IMR-90 (cell line): ENCODE measurements at regions not wholly inside any gene's neighbourhood (a gene's known extent, or its start where the extent isn't known, plus 50 kb on each side); places are given as distances from the start of the nearest gene placed in this dataset.

Experiments
- ATAC-seq: fragments of 200-7000 bp; cut with Tn5 transposase; 2 replicates; pipeline ENCODE4 v1.9.1; 2020; ENCODE audit warnings: low read depth, mild to moderate bottlenecking, moderate library complexity
- BruUV-seq: library from RNA; stranded (reverse); fragments of 400-500 nt; replicated peaks from 2 replicates; lab custom pipeline; 2021; lab: Mats Ljungman, UMichigan
- CTCF ChIA-PET: fragments of 300-600 bp; formaldehyde crosslinking; extraction: SDS; loops from one replicate; lab custom pipeline; 2021; ENCODE audit warnings: antibody characterized with exemption; lab: Yijun Ruan, JAX
- POLR2A ChIA-PET: fragments of 300-600 bp; sonication (Branson Sonifier 250); formaldehyde crosslinking; loops from one replicate; lab custom pipeline; 2022; ENCODE audit warnings: antibody characterized with exemption; ENCODE audit not compliant: unreplicated experiment; lab: Charles Lee
- DNase-seq: peaks from one replicate; pipeline ENCODE4 v3.0.0; 2013
- H2AFZ ChIP-seq: replicated peaks from 2 replicates; pipeline ENCODE3; 2013; ENCODE audit warnings: low read length, mild to moderate bottlenecking; ENCODE audit not compliant: poor library complexity
- H2AK5ac ChIP-seq: 2 replicates; pipeline ENCODE4 v1.6.1; 2013; ENCODE audit warnings: low read depth, low read length, inconsistent platforms
- H2AK9ac ChIP-seq: replicated peaks from 2 replicates; pipeline ENCODE3; 2013; ENCODE audit warnings: mild to moderate bottlenecking, low read depth, low read length, moderate library complexity; ENCODE audit not compliant: poor library complexity
- H2BK120ac ChIP-seq: 2 replicates; pipeline ENCODE4 v1.6.1; 2013; ENCODE audit warnings: low read depth, low read length, inconsistent platforms
- H2BK15ac ChIP-seq: 3 replicates; pipeline ENCODE4 v1.6.1; 2013; ENCODE audit warnings: low read depth, low read length, inconsistent platforms
- H2BK20ac ChIP-seq: 2 replicates; pipeline ENCODE4 v1.6.1; 2013; ENCODE audit warnings: low read depth, mild to moderate bottlenecking, inconsistent platforms, low read length, moderate library complexity
- H2BK5ac ChIP-seq: 2 replicates; pipeline ENCODE4 v1.6.1; 2013; ENCODE audit warnings: mild to moderate bottlenecking, low read depth, low read length, inconsistent platforms; ENCODE audit not compliant: poor library complexity, severe bottlenecking
- H3K14ac ChIP-seq: replicated peaks from 2 replicates; pipeline ENCODE4 v1.6.1; 2013; ENCODE audit warnings: low read depth, low read length, inconsistent platforms
- H3K18ac ChIP-seq: 2 replicates; pipeline ENCODE4 v1.6.1; 2013; ENCODE audit warnings: low read depth, low read length, control low read depth
- H3K23ac ChIP-seq: 2 replicates; pipeline ENCODE4 v1.6.1; 2013; ENCODE audit warnings: low read depth, low read length, inconsistent platforms
- H3K27ac ChIP-seq: 2 replicates; pipeline ENCODE4 v1.5.1; 2013; ENCODE audit warnings: mild to moderate bottlenecking, control low read depth, low read length; ENCODE audit not compliant: insufficient read depth
- H3K27me3 ChIP-seq: 2 replicates; pipeline ENCODE4 v1.6.1; 2013; ENCODE audit warnings: low read length; ENCODE audit not compliant: control insufficient read depth, insufficient read depth
- H3K36me3 ChIP-seq: 2 replicates; pipeline ENCODE4 v1.6.1; 2013; ENCODE audit warnings: low read length, mixed read lengths; ENCODE audit not compliant: control insufficient read depth, insufficient read depth
- H3K4ac ChIP-seq: 2 replicates; pipeline ENCODE4 v1.6.1; 2013; ENCODE audit warnings: low read depth, low read length, inconsistent platforms
- H3K4me1 ChIP-seq: 2 replicates; pipeline ENCODE4 v1.6.1; 2013; ENCODE audit warnings: low read length, mixed read lengths; ENCODE audit not compliant: control insufficient read depth, insufficient read depth
- H3K4me2 ChIP-seq: 2 replicates; pipeline ENCODE4 v1.6.1; 2013; ENCODE audit warnings: low read depth, mild to moderate bottlenecking, control low read depth, low read length, moderate library complexity
- H3K4me3 ChIP-seq: 2 replicates; pipeline ENCODE4 v1.5.1; 2013; ENCODE audit warnings: low read depth, mild to moderate bottlenecking, control low read depth, low read length, moderate library complexity; ENCODE audit not compliant: insufficient read depth
- H3K56ac ChIP-seq: 2 replicates; pipeline ENCODE4 v1.6.1; 2013; ENCODE audit warnings: low read length, inconsistent platforms; ENCODE audit not compliant: insufficient read depth; ENCODE audit errors: extremely low read depth
- H3K79me1 ChIP-seq, 2 experiments: 2 replicates each; pipeline ENCODE4 v1.6.1; 2013; ENCODE audit warnings: low read length in 2 of 2, inconsistent platforms in 1 of 2, low read depth in 1 of 2
- H3K9ac ChIP-seq: 2 replicates; pipeline ENCODE4 v1.6.1; 2013; ENCODE audit warnings: low read depth, low read length, control low read depth
- H3K9me1 ChIP-seq: 2 replicates; pipeline ENCODE4 v1.6.1; 2013; ENCODE audit warnings: low read length, inconsistent platforms; ENCODE audit not compliant: insufficient read depth
- H3K9me3 ChIP-seq: 2 replicates; pipeline ENCODE4 v1.6.1; 2013; ENCODE audit warnings: low read length; ENCODE audit not compliant: control insufficient read depth, insufficient read depth
- H4K20me1 ChIP-seq: 2 replicates; pipeline ENCODE4 v1.6.1; 2013; ENCODE audit warnings: low read length, inconsistent platforms; ENCODE audit not compliant: insufficient read depth
- H4K5ac ChIP-seq: 2 replicates; pipeline ENCODE4 v1.6.1; 2013; ENCODE audit warnings: mild to moderate bottlenecking, low read depth, low read length, control low read depth
- H4K8ac ChIP-seq, 2 experiments: 2 replicates each; pipeline ENCODE4 v1.6.1; 2013; ENCODE audit warnings: low read depth in 2 of 2, low read length in 2 of 2, control low read depth in 1 of 2, inconsistent platforms in 1 of 2
- H4K91ac ChIP-seq: 2 replicates; pipeline ENCODE4 v1.6.1; 2013; ENCODE audit warnings: low read depth, low read length, inconsistent platforms; ENCODE audit not compliant: insufficient read depth
- MAFK ChIP-seq: IDR thresholded peaks from 2 replicates; pipeline ENCODE4 v1.6.1; 2012; ENCODE audit warnings: low read depth, low read length, improper control_type of control experiment
- RFX5 ChIP-seq: IDR thresholded peaks from 2 replicates; pipeline ENCODE4 v1.8.0; 2012; ENCODE audit warnings: low read depth, mild to moderate bottlenecking, low read length, moderate library complexity
- WGBS, 2 experiments: methylation state at CpG; one replicate each; pipeline versions ENCODE4 v1.1.5 to v1.1.7; 2013; ENCODE audit warnings: missing lambda C conversion rate in 2 of 2; ENCODE audit not compliant: insufficient read length in 1 of 2; ENCODE audit errors: extremely low coverage in 2 of 2; 5-methylcytosine and 5-hydroxymethylcytosine counted together
- dilution Hi-C: fragments of 300-500 bp; cut with HindIII; formaldehyde crosslinking; loops from one replicate; pipeline ENCODE4 v1.14.3; 2018; ENCODE audit warnings: low sequenced_read_pairs; ENCODE audit not compliant: unreplicated experiment
- in situ Hi-C: fragments of 300-500 bp; cut with MboI; formaldehyde crosslinking; loops from 3 replicates; pipeline ENCODE4 v1.14.3; 2019; ENCODE audit warnings: low sequenced_read_pairs, inconsistent platforms, mixed read lengths
- intact Hi-C: fragments of 100-400 bp; cut with micrococcal nuclease; formaldehyde crosslinking; loops from 2 replicates; pipeline ENCODE4 v1.10.0; 2022

DNA sequence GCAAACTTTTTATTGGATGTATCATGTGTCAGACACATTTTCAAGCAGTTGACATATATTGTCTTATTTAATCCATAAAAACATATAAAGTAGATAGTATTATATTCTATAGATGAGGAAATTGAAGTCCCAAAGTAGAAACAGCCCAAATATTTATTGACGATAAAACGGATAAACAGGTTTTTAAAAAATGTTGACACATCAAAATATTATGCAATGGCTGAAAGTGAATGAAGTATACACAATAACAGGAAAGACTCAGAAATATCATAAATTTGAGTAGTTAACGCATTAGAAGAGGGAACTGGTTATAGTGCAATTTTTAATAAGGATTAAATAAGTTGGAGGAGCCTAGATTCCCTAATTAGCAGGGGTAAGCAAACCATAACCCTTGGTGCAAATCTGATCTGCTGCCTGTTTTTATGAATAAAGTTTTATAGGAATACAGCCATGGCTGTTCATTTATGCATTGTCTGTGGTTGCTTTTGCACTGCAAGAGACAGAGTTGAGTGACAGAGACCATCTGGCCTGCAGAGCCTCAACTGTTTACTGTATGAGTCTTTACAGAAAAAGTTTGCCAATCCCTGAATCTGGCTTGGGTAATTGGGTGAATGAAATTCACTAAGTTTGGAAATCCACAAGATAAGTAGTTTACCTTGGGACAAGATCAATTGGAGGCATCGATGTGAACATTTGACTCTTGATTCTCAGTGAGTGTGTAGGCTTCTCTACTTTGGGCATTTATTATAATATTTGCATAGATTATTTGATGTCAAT lies 50.6 kb upstream of the EXOC2 start:
- no peak overlapping the region for H3K18ac ChIP-seq
- no peak overlapping the region for H3K4me2 ChIP-seq
- no peak overlapping the region for H3K23ac ChIP-seq
- H3K4ac ChIP-seq, result no peak overlapping the region
- no peaks in the 10 kb centered on the region for H4K20me1 ChIP-seq
- H3K9me3 ChIP-seq, result no peaks in the 10 kb centered on the region
- CTCF ChIA-PET, result no interaction called here
- DNase-seq, result no peak
- H2AFZ ChIP-seq, result no peak overlapping the region
- H4K91ac ChIP-seq, result no peak overlapping the region
- H3K56ac ChIP-seq, result no peak overlapping the region
- no peaks in the 10 kb centered on the region for H3K9me1 ChIP-seq
- no TSS peak for BruUV-seq
- H2BK120ac ChIP-seq, result no peak overlapping the region
- no peak overlapping the region for H4K5ac ChIP-seq
- TF ChIP-seq MAFK (peak; percentile 61), RFX5 (no peak)
- no peak overlapping the region for H3K4me3 ChIP-seq
- no peak; the same call in 1 of the 2 replicates for ATAC-seq
- intact Hi-C loops, result no loop called here
- H4K8ac ChIP-seq, result no peak overlapping the region
- POLR2A ChIA-PET, result no interaction called here
- H2BK5ac ChIP-seq, result no peak overlapping the region
- no peak overlapping the region for H3K27ac ChIP-seq
- no peak overlapping the region for H2BK20ac ChIP-seq
- H3K79me1 ChIP-seq, result no peaks in the 10 kb centered on the region
- in situ Hi-C loops, result no loop called here
- no peak overlapping the region for H2AK5ac ChIP-seq
- H3K36me3 ChIP-seq, result no peaks in the 10 kb centered on the region
- WGBS, 2 experiments, result no CpG with 5 or more reads among the region's 4 CpGs
- H3K14ac ChIP-seq, result no peak overlapping the region
- dilution Hi-C loops, result no loop called here
- no peaks in the 10 kb centered on the region for H3K4me1 ChIP-seq
- no peak overlapping the region for H2BK15ac ChIP-seq
- H2AK9ac ChIP-seq, result no peak overlapping the region
- peaks cover 4% of the 10 kb centered on the region; the same call in 1 of the 2 replicates for H3K27me3 ChIP-seq
- no peak overlapping the region for H3K9ac ChIP-seq
